ENCODE measurements at regions not wholly inside any gene's neighbourhood (a gene's known extent, or its start where the extent isn't known, plus 50 kb on each side); places are given as distances from the start of the nearest gene placed in this dataset.
"Not testable (repeated sequence)": the region's sequence is repeated elsewhere in the genome, so short reads cannot be mapped to it uniquely, and the experiment has no call there.

GRCh38 chr5:21274361-21274760 is 1286.4 kb upstream of the CDH18 start:
- TF ChIP-seq POLR2AphosphoS5, POLR2A (IDR thresholded peaks at IDR 0.05): not testable (repeated sequence)
- TF ChIP-seq, protein P1, sequence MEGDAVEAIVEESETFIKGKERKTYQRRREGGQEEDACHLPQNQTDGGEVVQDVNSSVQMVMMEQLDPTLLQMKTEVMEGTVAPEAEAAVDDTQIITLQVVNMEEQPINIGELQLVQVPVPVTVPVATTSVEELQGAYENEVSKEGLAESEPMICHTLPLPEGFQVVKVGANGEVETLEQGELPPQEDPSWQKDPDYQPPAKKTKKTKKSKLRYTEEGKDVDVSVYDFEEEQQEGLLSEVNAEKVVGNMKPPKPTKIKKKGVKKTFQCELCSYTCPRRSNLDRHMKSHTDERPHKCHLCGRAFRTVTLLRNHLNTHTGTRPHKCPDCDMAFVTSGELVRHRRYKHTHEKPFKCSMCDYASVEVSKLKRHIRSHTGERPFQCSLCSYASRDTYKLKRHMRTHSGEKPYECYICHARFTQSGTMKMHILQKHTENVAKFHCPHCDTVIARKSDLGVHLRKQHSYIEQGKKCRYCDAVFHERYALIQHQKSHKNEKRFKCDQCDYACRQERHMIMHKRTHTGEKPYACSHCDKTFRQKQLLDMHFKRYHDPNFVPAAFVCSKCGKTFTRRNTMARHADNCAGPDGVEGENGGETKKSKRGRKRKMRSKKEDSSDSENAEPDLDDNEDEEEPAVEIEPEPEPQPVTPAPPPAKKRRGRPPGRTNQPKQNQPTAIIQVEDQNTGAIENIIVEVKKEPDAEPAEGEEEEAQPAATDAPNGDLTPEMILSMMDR (IDR thresholded peaks at IDR 0.05) = not testable (repeated sequence)

All from stomach (tissue), 4 donors.